ENCODE measurements at regions not wholly inside any gene's neighbourhood (a gene's known extent, or its start where the extent isn't known, plus 50 kb on each side); places are given as distances from the start of the nearest gene placed in this dataset.

DNA sequence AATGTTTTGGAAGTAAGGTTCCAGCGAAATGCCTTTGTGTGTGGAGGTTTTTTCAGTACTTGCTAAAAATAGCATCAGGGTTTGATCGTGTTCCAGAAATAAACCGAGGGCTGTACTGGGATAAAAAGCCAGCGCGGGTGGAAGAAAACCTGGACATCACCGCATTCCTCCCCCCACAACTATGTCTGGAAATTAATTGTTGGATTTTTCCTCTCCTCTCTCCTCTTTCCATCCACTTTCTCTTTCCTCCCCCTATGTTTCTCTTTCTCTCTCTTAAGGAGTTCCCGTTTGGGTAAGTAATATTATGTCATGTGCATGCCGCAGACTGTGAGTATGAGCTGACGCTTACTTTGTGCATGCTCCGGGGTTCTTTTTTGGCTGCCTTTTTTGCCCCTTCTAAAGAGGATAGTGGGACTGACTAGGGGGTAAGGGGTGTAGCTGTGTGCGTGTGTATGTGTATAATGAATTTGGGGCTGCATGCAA lies 104.2 kb upstream of the HSD17B12 start:
- no peak for ATAC-seq

GRCh38 chr11:43576803-43577521 lies 103.6 kb upstream of the HSD17B12 start:
- ATAC-seq, result no peak

GRCh38 chr11:43577566-43578264 lies 102.8 kb upstream of the HSD17B12 start:
- no peak for ATAC-seq

GRCh38 chr11:43578346-43579170 lies 102.0 kb upstream of the HSD17B12 start:
- no peak for ATAC-seq

- ATAC-seq, result no peak
Observed at GRCh38 chr11:43579171-43579918, 101.2 kb upstream of the HSD17B12 start.

DNA sequence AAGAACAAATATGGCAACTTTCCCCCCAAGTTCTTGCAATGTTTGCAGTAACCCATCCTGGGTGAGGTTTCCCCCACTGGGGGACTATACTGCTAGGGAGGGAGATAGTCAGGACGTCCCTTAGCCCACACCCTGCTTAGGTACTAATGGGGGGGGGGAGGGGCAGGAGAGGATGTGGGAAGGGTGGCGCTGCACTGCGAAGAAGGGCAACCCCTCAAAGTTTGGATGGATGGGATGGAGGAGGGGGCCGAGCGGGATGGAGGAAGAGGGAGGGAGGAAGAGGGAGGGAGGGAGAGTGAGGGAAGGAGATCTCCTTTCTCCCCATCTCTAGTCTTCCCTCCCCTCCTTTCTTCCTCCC lies 100.6 kb upstream of the HSD17B12 start:
- ATAC-seq, result no peak

DNA sequence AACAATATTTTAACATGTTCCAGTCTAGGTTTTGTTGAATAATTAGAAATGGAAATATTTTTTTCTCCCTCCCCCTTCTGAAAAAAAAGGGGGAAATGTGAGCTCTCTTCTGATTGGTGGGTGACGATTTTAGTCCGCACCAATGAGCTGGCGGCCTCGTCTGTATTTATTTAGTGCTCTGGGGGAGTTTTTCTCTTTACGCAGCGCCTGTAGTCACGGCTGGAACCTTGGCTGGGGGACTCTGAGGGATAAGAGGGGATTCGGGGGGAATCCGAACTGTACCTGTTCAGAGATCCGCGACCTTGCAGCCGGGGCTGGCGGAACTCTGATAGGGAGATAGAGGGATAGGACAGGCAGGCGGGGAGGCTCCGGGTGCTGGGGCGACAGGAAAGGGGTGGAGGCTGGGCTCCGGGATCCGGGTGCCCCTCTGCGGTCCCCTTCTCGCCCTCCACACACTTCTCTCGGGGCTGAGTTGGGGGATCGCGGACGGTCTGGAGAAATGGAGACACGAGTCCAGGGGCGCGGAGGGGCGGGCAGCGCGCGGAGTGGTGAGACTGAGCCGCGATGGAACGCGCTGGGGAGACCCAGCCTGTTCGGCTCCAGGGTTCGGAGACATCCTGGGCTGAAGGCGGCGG lies 99.7 kb upstream of the HSD17B12 start:
- ATAC-seq, result no peak

- no peak for ATAC-seq
Observed at GRCh38 chr11:43581370-43582023, 99.0 kb upstream of the HSD17B12 start.

DNA sequence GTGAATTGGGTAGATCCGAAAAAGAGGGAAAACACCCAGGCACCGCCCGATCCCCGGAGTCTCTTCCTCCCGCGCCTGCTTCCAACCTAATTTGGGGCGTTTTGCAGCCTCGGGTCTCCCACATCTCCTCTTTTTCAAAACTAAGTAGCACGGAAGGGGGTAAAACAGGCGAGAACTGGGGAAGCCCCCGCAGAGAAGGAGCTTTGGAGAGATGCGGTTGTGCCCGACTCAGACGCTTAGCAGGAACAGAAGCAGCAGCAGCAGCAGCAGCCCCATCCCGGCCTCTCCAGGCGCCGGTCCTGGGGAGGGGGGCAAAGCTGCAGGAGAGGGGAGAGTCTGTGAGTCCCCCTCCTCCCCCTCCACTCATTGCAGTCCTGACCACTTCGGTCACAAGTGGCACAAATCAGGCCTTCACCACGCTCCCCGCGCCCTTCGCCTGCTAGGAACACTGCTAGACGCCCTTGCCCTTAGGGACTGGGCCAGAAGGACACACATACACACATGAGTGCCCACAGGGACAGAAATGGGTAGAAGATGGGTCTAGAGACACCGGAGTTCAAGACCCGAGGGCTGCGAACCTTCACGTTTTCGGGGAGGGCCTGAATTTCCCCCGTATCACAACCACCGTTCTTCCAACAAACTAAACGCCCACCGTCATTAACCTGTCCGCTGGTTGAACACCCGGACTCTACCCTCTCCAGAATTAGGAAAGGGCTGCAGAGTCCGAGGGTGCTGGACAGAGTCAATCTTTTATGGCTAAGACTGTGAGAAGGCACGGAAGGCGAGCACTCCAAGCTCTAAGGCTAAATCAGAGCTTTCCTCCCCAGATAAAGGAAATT lies 98.3 kb upstream of the HSD17B12 start:
- ATAC-seq, result no peak

- no peak for ATAC-seq
Observed at GRCh38 chr11:43582863-43583462, 97.6 kb upstream of the HSD17B12 start.

DNA sequence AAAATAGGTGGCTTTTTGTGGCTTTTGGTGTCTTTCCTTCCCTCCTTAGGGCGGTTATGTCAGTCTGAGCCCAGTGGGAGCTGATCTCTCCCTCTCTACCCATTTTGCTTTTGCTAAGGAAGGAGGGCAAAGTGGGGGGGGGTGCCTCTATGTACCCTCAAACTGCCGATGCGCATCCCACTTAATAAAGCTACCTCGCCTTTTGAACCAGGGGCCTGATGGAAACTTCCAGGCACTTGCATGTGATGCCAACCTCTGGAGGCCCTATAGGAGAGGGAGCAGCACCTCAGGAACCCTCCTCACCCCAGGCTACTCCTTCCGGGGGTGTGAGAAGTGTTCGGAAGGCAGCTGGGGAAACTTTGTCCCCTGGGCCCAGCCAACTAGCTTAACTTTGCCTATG lies 97.0 kb upstream of the HSD17B12 start:
- ATAC-seq, result no peak

- ATAC-seq, result no peak
Observed at GRCh38 chr11:43585877-43586608, 94.5 kb upstream of the HSD17B12 start.

DNA sequence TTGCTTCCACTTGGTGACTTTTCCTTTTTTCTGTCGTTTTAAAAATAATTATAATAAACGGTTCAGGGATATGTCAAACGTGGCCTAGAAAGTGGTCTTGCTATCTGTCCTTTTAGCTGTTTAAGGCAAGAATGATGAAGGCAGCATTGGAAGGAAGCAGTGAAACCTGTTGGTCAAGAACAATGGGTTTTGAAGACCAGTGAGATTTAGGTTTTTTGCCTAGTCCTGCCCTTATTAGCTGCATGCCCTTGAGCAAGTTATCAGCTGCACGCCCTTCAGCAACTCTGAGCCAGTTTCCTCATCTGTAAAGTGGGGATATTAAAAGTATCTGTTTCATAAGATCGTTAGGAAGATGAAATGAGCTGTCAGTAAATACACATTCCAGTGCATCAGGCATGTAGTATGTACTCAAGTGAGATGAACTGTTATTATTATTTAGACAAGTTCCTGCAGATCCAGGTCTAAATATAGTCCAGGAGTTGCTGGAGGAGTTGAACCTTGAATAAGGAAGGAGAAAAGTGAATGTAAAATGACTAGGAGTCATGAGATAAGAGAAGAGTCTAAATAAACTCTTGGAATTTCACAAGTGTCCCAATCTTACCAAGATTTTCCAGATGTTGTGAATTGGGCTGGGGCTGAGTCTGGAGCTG lies 90.8 kb upstream of the HSD17B12 start:
- ATAC-seq, result no peak

DNA sequence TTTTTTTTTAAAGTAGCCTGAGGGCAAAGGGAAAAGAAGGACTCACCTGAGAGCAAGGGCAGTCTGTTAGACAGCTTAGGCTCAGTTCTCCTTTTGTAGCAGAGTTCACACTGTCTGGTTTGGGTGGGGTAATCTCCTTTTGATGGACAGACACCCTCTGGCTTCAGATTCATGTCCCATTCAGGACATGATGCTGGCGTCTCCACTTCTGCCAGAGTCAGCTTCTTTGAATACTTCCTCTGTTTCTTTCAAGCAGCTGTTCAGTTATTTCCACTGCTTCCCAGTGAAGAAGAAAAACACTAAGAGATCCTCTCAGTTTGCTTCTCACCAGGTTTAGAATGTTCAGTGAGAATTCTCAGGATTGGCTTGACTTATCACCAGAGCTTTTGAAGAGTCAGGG lies 79.0 kb upstream of the HSD17B12 start:
- no peak for ATAC-seq

GRCh38 chr11:43602670-43603069 lies 77.9 kb upstream of the HSD17B12 start:
- ATAC-seq, result no peak

DNA sequence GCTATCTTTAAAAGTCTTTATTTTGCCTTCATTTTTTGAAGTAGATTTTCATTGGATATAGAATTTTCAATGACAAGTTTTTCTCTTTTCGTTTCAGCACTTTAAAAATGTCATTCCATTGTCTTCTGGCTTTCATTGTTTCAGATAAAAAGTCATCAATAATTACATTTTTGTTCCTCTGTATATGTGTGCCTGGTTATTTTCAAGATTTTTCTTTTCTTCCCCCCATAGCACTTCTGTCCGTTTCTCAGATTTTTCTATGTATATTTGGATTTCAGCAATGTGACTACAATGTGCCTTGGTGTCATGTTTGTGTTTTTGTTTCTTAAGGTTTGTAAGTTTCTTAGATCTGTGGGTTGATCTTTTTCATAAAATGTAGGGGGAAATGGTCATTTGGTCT lies 66.3 kb upstream of the HSD17B12 start:
- ATAC-seq, result no peak

DNA sequence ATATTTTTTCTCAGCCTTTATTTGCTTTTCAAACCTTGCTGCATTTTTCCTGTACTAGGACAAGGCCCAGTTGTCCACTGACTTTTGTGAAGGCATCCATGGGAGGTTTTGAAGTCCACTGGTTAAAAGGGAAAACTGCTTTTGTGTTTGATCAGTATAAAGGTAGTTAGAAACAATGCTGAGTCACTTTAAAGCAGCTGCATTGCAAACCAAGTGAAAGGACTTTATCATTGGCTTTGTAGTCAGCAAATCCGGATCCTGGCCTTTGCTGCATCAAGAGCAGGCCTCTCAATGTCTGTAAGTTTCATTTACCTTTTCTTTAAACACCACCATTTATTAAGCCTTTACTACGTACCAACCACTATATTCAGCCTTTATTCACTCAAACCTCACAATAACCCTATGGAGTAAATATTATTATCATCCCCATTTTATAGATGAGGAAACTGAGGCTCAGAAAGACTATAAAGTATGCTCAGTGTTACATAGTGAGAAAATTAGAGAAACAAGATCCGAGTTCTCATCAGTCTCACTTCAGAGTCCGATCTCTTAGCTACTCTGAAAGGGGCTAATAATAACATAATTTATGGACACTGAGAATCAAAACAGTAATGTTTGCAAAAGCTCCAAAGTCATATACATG lies 60.6 kb upstream of the HSD17B12 start:
- no peak for ATAC-seq

DNA sequence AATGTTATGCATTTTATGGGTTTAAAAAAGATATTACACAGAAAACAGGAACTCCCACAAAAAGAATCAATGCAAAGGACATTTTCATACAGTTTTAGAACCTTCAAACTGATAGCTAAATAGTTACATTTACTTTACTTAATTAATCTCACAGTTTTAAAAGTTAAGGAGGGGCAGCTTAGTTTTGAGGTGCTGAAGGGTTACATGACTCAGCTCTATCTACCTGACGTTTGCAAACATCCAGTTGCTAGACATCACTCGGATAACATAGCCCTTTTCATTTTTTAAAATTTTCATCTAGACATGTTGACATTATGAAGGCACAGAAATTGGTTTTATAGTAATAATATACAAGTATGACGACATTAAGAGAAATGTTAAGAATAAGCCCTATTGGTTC lies 53.7 kb upstream of the HSD17B12 start:
- no peak for ATAC-seq
